Stomach smooth muscle (tissue), 2 donors: ENCODE measurements at regions not wholly inside any gene's neighbourhood (a gene's known extent, or its start where the extent isn't known, plus 50 kb on each side); places are given as distances from the start of the nearest gene placed in this dataset.
"Not testable (repeated sequence)": the region's sequence is repeated elsewhere in the genome, so short reads cannot be mapped to it uniquely, and the experiment has no call there.

Experiments used
- H3K27ac ChIP-seq: one replicate; pipeline ENCODE4 v1.7.0; 2013; ENCODE audit warnings: mild to moderate bottlenecking, low read length, inconsistent platforms
- H3K27me3 ChIP-seq, 2 donors: one replicate each; pipeline ENCODE4 v1.7.0; 2013; ENCODE audit warnings: low read length in 2 of 2; ENCODE audit not compliant: insufficient read depth in 2 of 2, control insufficient read depth in 1 of 2
- H3K36me3 ChIP-seq, 2 donors: one replicate each; pipeline ENCODE4 v1.7.0; 2013; ENCODE audit warnings: low read length in 2 of 2; ENCODE audit not compliant: control insufficient read depth in 2 of 2, insufficient read depth in 2 of 2
- H3K4me1 ChIP-seq: one replicate; pipeline ENCODE4 v1.7.0; 2013; ENCODE audit warnings: low read length; ENCODE audit not compliant: control insufficient read depth, insufficient read depth
- H3K4me3 ChIP-seq, 2 donors: one replicate each; pipeline ENCODE4 v1.7.0; 2013; ENCODE audit warnings: low read length in 2 of 2
- H3K9ac ChIP-seq, 2 donors: one replicate each; pipeline ENCODE4 v1.7.0; 2013; ENCODE audit warnings: low read length in 2 of 2, mild to moderate bottlenecking in 1 of 2
- H3K9me3 ChIP-seq, 2 donors: one replicate each; pipeline ENCODE4 v1.7.0; 2013; ENCODE audit warnings: low read length in 2 of 2; ENCODE audit not compliant: control insufficient read depth in 2 of 2
- donor health status: healthy.
- donor health status: Pancreatic carcinoma.

DNA sequence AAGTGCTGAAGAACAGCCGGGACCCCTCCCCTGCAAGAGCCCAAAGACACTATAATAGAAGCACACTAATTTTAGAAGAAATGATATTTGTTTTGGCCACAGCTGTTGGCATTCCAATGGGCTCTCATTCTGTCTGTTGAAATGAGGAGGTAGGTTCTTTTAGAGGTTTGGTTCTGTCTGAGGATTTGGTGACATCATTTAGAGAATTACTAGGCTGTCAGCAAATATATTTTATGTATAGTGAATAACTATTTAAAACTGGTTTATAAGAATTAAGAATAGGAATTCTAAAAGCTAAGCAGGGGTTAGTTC, 200.7 kb upstream of the SLC38A2 start:
- H3K4me1 ChIP-seq: no peaks in the 10 kb centered on the region
- H3K36me3 ChIP-seq: no peaks in the 10 kb centered on the region
- H3K9ac ChIP-seq: no peak overlapping the region
- no peak overlapping the region for H3K27ac ChIP-seq
- no peak overlapping the region for H3K4me3 ChIP-seq
- no peaks in the 10 kb centered on the region for H3K27me3 ChIP-seq
- H3K9me3 ChIP-seq: no peaks in the 10 kb centered on the region

DNA sequence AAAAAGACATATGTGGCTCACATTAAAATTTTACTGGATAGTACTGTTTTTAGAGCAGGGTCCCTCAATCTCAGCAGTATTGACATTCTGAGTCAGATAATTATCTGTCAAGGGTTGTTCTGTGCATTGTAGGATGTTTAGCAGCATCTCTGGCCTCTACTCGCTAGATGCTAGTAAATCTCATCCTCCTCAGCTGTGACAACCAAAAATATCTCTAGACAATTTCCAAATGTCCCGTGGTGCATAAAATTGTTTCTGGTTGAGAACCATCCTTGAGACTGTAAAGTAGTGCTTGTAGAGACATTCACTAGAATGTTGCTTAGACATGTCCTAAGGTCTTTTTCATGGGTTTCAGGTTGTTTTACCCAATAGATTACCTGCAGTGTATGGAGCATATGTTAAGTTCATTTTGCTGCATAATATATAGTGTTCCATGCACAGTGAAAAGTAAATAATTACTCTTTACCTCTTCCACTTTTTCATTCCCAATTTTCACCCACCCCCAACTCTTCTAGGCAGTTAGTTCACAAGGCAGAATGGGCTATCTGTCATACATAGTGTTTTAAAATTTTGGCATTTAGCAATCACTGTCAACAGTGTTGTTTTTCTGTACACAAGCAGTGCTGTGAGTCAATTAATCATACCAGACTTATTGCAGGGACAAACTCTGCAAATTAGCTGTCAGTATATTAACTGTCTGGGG, 200.2 kb upstream of the SLC38A2 start:
- H3K27ac ChIP-seq: no peak overlapping the region
- no peaks in the 10 kb centered on the region for H3K4me1 ChIP-seq
- H3K4me3 ChIP-seq: no peak overlapping the region

DNA sequence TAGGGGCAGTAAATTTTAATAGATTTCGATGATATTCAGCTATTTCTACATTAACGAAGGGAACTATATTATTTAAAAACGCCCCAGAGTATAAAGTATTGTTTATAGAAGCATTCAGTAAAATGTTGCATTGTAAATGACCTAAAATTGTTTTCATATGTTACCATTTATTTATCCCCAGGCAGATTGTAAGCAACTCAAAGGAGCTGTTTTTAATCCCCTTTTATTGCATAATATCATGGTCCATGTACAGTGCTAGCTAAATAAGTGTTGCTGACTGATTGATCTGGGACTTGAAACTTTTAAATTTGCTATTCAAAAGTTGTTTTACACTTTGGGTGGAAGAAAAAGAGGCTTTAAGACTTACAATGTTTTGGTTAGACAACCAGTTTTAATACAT, 199.0 kb upstream of the SLC38A2 start:
- no peak overlapping the region for H3K4me3 ChIP-seq
- H3K27me3 ChIP-seq: no peaks in the 10 kb centered on the region
- no peak overlapping the region for H3K9ac ChIP-seq
- no peaks in the 10 kb centered on the region for H3K4me1 ChIP-seq
- H3K36me3 ChIP-seq: no peaks in the 10 kb centered on the region
- H3K9me3 ChIP-seq: peaks cover 0 to 7% of the 10 kb centered on the region in 2 donors
- no peak overlapping the region for H3K27ac ChIP-seq

More for the DNA sequence above, 200.2 kb upstream of the SLC38A2 start:
- no peak overlapping the region for H3K9ac ChIP-seq
- no peaks in the 10 kb centered on the region for H3K27me3 ChIP-seq
- H3K9me3 ChIP-seq: no peaks in the 10 kb centered on the region
- no peaks in the 10 kb centered on the region for H3K36me3 ChIP-seq

DNA sequence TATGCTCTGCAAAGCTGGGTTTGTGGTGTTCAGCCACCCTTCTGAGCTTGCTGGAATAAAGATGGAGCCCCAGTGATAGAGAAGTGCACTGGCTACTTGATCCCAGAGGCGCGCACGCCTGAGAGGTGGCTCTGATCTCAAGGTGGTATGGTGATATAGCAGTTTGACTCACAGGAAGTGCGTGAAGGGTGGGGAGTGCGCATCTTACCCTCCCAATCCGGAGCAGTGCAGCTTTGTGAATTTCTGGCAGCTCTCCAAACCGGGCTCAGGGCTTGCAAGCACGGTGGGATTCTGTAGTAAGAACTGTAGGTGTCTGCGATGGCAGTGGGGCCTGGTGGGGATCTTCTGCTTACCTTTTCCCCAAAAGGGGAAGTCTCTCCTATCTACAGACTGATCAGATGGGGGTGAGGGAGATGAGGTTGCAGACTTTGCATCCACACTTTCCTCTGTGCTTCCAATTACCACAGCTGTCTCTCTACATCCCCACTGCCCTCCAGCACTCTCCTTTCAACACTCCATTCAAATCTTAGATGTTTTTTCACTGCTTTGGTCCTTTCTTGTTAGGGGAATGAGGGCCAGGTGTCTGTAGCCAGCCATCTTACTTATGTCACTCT, 197.4 kb upstream of the SLC38A2 start:
- Histone ChIP-seq H3K4me3 (no peak overlapping the region), H3K9me3 (peaks cover 0 to 7% of the 10 kb centered on the region in 2 donors), H3K9ac (no peak overlapping the region), H3K36me3 (no peaks in the 10 kb centered on the region), H3K27me3 (no peaks in the 10 kb centered on the region), H3K4me1 (no peaks in the 10 kb centered on the region), H3K27ac (no peak overlapping the region)

DNA sequence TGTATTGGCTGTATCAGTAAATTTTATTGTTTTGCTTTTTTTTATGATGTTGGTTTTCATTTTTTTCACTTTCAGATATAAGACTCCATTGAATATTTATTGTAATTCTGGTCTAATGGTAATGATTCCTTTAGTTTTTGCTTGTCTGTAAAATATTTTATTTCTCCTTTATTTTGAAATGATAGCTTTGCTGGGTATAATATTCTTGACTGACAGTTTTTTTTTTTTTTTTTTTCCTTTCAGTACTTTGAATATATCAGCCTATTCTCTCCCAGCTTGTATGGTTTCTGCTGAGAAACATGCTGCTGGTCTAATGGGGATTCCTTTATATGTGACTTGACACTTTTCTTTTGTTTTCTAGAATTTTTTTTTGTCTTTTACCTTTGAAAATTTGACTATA, 195.1 kb upstream of the SLC38A2 start:
- Histone ChIP-seq H3K4me1 (no peaks in the 10 kb centered on the region), H3K27ac (no peak overlapping the region), H3K27me3 (no peaks in the 10 kb centered on the region), H3K36me3 (no peaks in the 10 kb centered on the region), H3K9me3 (peaks cover 0 to 11% of the 10 kb centered on the region in 2 donors), H3K9ac (no peak overlapping the region), H3K4me3 (no peak overlapping the region)

DNA sequence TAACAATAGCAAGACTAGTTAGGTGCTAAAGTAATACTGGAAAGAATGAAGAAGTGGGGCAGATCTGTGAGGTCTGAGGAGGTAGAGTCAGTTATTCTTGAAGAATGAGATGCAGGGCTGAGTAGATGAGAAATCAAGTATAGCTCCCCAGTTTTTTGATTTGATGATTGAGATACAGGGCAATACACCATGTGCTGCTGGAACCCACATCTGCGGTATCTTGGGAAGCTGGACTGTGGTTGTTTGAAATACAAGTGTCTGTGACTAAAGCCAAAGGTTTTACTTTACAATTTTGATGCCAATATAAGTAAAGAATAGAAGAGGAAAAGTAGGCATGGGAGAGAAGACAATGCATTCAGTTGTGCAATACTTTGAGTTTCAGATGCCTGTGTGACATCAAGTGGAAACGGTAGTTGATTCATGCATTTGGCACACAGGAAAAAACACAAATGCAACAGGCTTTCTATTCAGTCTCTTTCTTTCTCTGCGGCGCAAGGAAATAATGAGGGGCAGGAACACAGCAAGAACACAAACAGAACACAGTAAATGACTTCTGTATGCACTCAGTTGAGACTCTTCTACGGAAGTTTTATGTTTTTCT, 190.2 kb upstream of the SLC38A2 start:
- peaks cover 0 to 11% of the 10 kb centered on the region in 2 donors for H3K9me3 ChIP-seq
- H3K4me3 ChIP-seq: no peak overlapping the region
- H3K9ac ChIP-seq: no peak overlapping the region
- H3K27ac ChIP-seq: no peak overlapping the region
- no peaks in the 10 kb centered on the region for H3K27me3 ChIP-seq
- H3K4me1 ChIP-seq: peaks cover 2% of the 10 kb centered on the region
- H3K36me3 ChIP-seq: no peaks in the 10 kb centered on the region

DNA sequence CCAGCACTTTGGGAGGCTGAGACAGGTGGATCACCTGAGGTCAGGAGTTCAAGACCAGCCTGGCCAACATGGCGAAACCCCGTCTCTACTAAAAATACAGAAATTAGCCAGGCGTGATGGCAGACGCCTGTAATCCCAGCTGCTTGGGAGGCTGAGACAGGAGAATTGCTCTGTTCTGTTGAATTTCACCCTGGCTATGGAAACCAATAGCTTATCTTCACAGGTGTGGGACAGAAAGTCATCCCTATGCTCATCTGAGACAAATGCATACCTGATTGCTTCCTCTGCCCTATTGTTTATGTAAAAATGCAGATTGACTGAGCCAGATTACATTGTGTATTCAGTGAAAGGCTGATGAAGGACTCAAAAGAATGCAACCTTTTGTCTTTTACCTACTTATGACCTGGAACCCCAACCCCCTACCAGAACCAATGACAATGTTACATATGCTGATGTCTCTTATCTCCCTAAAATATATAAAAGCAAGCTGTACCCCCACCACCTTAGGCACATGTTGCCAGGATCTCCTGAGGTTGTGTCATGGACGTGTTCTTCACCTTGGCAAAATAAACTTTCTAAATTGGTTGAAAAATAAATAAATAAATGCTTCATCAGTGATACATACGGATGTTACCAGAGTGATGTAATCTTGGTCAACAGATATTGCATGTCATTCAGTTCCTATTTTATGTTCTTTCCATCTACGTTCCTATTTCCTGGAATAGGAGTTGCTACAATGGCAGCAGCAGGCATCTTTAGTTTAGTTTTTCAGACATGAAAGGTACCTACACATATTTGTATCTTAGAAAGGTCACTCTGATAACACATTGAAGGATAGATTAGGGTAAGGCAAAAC, 189.4 kb upstream of the SLC38A2 start:
- H3K36me3 ChIP-seq, H3K9ac ChIP-seq, H3K27me3 ChIP-seq, H3K9me3 ChIP-seq, H3K4me1 ChIP-seq, H3K27ac ChIP-seq, H3K4me3 ChIP-seq: not testable (repeated sequence)

DNA sequence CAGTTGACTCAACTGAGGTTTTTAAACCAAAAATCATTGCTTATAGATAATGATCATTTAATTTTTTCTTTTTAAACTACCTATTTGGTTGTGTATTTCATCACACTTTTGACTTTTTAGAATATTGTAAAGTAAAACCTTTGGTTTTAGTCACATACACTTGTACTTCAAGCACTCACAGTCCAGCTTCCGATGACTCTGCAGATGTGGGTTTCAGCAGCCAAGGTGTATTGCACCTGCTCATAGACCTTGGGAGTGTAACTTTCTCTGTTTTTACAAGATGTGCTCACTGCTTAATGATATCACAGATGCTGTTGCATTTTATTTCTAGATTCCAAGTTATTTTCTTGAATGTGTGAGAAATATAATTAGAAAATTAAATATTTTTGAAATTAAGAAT, 188.3 kb upstream of the SLC38A2 start:
- H3K4me1 ChIP-seq: peaks cover 2% of the 10 kb centered on the region
- no peak overlapping the region for H3K9ac ChIP-seq
- H3K9me3 ChIP-seq: peaks cover 0 to 3% of the 10 kb centered on the region in 2 donors
- H3K27ac ChIP-seq: no peak overlapping the region
- H3K4me3 ChIP-seq: no peak overlapping the region
- no peaks in the 10 kb centered on the region for H3K27me3 ChIP-seq
- no peaks in the 10 kb centered on the region for H3K36me3 ChIP-seq

DNA sequence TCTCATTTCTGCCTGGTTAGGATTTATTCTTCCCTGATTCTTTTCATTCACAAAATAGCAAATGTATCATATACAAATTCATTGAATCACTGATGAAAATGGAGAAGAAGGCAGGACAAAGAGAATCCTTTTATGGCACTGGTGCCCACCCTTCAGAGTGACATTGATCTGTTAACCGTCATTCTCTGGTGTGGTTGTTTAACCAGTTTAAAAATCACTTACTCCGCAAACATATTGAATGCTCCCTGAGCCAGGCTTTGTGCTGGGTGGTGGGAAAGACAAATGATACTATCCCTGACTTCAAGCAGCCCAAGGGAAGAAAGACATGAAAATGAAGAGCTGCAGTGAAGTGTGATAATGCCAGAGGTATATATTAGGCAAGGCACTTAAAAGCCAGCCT, 187.5 kb upstream of the SLC38A2 start:
- Histone ChIP-seq H3K27ac (no peak overlapping the region), H3K27me3 (no peaks in the 10 kb centered on the region), H3K9ac (no peak overlapping the region), H3K4me3 (no peak overlapping the region), H3K9me3 (peaks cover 0 to 3% of the 10 kb centered on the region in 2 donors), H3K4me1 (peaks cover 8% of the 10 kb centered on the region), H3K36me3 (no peaks in the 10 kb centered on the region)

DNA sequence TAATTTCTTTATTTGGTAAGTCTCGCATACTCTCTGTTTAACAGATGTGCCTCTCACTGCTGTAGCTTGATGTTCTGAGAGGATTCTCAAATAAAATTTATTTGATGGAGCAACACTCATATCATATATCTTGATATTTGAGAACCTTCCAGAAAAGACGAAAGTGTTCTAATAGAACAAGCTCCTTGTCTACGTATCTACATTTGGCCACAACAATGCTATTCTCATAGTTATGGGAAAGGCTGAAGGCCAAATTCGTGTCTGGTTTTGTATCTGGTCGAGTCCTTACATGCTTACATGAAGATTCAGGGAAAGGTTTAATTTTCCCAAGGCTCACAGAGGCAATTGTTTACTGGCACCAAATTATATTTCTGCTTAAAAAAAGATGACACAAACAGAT, 186.7 kb upstream of the SLC38A2 start:
- Histone ChIP-seq H3K27ac (no peak overlapping the region), H3K27me3 (no peaks in the 10 kb centered on the region), H3K4me1 (peaks cover 8% of the 10 kb centered on the region), H3K4me3 (no peak overlapping the region), H3K9ac (no peak overlapping the region), H3K9me3 (peaks cover 0 to under 1% of the 10 kb centered on the region in 2 donors), H3K36me3 (no peaks in the 10 kb centered on the region)
